Liver (tissue), 3 donors: ENCODE measurements at regions not wholly inside any gene's neighbourhood (a gene's known extent, or its start where the extent isn't known, plus 50 kb on each side); places are given as distances from the start of the nearest gene placed in this dataset.
A peak's percentile ranks its signal among the peaks of the same experiment; 100 is the strongest.

Experiments
- JUND ChIP-seq, 2 donors: IDR thresholded peaks; 2 replicates each; pipeline ENCODE4 v1.6.1; 2016; ENCODE audit warnings: antibody characterized with exemption in 2 of 2
- TF ChIP-seq, protein P1 (sequence below): fragments of 150-350 bp; IDR thresholded peaks from 2 replicates; pipeline ENCODE4 v1.5.1; 2017; ENCODE audit warnings: improper control_type of control experiment, low read depth, low read length; ENCODE audit not compliant: missing input control
- TF ChIP-seq, protein P2 (sequence below): IDR thresholded peaks from 2 replicates; pipeline ENCODE4 v1.6.1; 2016; ENCODE audit warnings: antibody characterized with exemption
- TF ChIP-seq, protein P3 (sequence below): IDR thresholded peaks from 2 replicates; pipeline ENCODE4 v1.6.1; 2016; ENCODE audit warnings: antibody characterized with exemption
- donor health status: healthy.
- donor health status: healthy.

DNA sequence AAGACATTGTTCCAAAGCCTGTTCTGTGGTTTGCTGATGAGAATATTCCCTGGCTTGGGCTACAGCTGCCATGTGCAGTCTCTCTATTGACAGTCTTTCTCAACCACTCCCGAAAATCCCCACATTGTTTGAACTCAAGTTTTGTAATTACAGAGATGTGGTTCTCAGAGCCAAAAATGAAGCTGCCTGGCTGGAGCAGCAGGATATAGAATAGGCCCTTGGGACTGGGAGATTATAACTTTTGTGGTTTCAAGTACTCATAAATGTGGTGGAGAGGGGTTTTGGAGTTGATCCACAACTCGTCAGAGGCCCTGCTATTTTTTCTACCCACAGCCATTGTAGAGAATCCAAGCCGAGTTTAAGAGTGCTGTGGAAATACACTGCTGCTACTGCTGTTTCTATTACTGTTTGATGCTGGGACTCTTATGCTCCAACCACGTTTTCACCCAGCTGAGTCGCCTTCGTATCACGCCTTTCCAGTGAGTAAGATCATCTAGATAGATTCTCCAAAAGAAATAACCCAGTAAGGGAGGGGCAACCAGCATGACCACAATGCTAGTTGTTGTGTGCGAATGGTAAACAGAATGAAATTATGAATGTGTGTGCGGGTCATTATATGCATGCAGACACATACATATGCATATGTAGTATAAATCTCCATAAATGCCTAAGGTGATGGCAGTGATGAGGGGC is 57.1 kb upstream of the ATXN3L start:
- TF ChIP-seq, protein P1, sequence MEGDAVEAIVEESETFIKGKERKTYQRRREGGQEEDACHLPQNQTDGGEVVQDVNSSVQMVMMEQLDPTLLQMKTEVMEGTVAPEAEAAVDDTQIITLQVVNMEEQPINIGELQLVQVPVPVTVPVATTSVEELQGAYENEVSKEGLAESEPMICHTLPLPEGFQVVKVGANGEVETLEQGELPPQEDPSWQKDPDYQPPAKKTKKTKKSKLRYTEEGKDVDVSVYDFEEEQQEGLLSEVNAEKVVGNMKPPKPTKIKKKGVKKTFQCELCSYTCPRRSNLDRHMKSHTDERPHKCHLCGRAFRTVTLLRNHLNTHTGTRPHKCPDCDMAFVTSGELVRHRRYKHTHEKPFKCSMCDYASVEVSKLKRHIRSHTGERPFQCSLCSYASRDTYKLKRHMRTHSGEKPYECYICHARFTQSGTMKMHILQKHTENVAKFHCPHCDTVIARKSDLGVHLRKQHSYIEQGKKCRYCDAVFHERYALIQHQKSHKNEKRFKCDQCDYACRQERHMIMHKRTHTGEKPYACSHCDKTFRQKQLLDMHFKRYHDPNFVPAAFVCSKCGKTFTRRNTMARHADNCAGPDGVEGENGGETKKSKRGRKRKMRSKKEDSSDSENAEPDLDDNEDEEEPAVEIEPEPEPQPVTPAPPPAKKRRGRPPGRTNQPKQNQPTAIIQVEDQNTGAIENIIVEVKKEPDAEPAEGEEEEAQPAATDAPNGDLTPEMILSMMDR, result no peak
- no peak for TF ChIP-seq JUND (IDR thresholded peaks at IDR 0.05)
- TF ChIP-seq, protein P2, sequence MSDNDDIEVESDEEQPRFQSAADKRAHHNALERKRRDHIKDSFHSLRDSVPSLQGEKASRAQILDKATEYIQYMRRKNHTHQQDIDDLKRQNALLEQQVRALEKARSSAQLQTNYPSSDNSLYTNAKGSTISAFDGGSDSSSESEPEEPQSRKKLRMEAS, result peak; percentile 34
- TF ChIP-seq, protein P3, sequence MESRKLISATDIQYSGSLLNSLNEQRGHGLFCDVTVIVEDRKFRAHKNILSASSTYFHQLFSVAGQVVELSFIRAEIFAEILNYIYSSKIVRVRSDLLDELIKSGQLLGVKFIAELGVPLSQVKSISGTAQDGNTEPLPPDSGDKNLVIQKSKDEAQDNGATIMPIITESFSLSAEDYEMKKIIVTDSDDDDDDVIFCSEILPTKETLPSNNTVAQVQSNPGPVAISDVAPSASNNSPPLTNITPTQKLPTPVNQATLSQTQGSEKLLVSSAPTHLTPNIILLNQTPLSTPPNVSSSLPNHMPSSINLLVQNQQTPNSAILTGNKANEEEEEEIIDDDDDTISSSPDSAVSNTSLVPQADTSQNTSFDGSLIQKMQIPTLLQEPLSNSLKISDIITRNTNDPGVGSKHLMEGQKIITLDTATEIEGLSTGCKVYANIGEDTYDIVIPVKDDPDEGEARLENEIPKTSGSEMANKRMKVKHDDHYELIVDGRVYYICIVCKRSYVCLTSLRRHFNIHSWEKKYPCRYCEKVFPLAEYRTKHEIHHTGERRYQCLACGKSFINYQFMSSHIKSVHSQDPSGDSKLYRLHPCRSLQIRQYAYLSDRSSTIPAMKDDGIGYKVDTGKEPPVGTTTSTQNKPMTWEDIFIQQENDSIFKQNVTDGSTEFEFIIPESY, result no peak
